HCT116 (cell line): ENCODE measurements at regions not wholly inside any gene's neighbourhood (a gene's known extent, or its start where the extent isn't known, plus 50 kb on each side); places are given as distances from the start of the nearest gene placed in this dataset.

Source experiments
- ATAC-seq: fragments of 200-7000 bp; cut with Tn5 transposase; 2 replicates; pipeline ENCODE4 v1.9.1; 2020; ENCODE audit warnings: mild to moderate bottlenecking, moderate library complexity
- BruUV-seq: library from RNA; stranded (reverse); fragments of 400-500 nt; replicated peaks from 2 replicates; lab custom pipeline; 2021; lab: Mats Ljungman, UMichigan
- CTCF ChIA-PET: fragments of 300-600 bp; sonication (Branson Sonifier 250); formaldehyde crosslinking; loops from one replicate; lab custom pipeline; 2021; ENCODE audit warnings: antibody characterized with exemption; lab: Charles Lee
- POLR2A ChIA-PET: fragments of 300-600, 350-600 bp; sonication (Branson Sonifier 250); formaldehyde crosslinking; loops from one replicate; lab custom pipeline; 2021; ENCODE audit warnings: antibody characterized with exemption; lab: Charles Lee
- RAD21 ChIA-PET, 2 experiments: fragments of 300-600 bp; sonication (Branson Sonifier 250); formaldehyde crosslinking; loops; one replicate each; lab custom pipeline; 2023; ENCODE audit warnings: low total read pairs in 2 of 2; ENCODE audit not compliant: uncharacterized antibody in 2 of 2, unreplicated experiment in 2 of 2, low non-redundant PET in 1 of 2; lab: Charles Lee
- DNase-seq: peaks from one replicate; pipeline ENCODE4 v3.0.0-alpha.2; 2010; ENCODE audit warnings: low read depth, low spot score
- H2AFZ ChIP-seq: fragments of 200-600 bp; shearing (Covaris generic), sonication (generic); 2 replicates; pipeline ENCODE4 v1.6.1; 2017; ENCODE audit warnings: low read depth, mixed run types, mixed read lengths, antibody characterized with exemption, low read length; ENCODE audit not compliant: poor library complexity, severe bottlenecking
- H3K27ac ChIP-seq: 2 replicates; pipeline ENCODE4 v1.5.1; 2012; ENCODE audit warnings: low read depth, low read length
- H3K27me3 ChIP-seq: fragments of 200-600 bp; sonication (generic); 2 replicates; pipeline ENCODE4 v1.6.1; 2016; ENCODE audit warnings: mixed run types, low read length, mixed read lengths; ENCODE audit not compliant: insufficient read depth
- H3K36me3 ChIP-seq, 2 experiments: fragments of 200-500 bp in 1 of 2; fragments of 200-600 bp in 1 of 2; sonication (Bioruptor generic) in 1 of 2; sonication (generic) in 1 of 2; 2 replicates each; pipeline versions ENCODE4 v1.5.1 to v1.6.1; 2014 to 2016; ENCODE audit warnings: low read length in 2 of 2, inconsistent platforms in 1 of 2, mixed read lengths in 1 of 2, mixed run types in 1 of 2; ENCODE audit not compliant: insufficient read depth in 2 of 2, control insufficient read depth in 1 of 2
- H3K4me1 ChIP-seq, 2 experiments: fragments of 200-600 bp in 1 of 2; sonication (generic) in 1 of 2; 2 replicates each; pipeline versions ENCODE4 v1.5.1 to v1.6.1; 2012 to 2017; ENCODE audit warnings: low read length in 2 of 2, inconsistent platforms in 1 of 2, mild to moderate bottlenecking in 1 of 2, mixed read lengths in 1 of 2, mixed run types in 1 of 2, moderate library complexity in 1 of 2; ENCODE audit not compliant: insufficient read depth in 2 of 2, control insufficient read depth in 1 of 2
- H3K4me2 ChIP-seq: fragments of 200-600 bp; sonication (generic); 2 replicates; pipeline ENCODE4 v1.6.1; 2017; ENCODE audit warnings: mixed run types, low read length, mixed read lengths
- H3K4me3 ChIP-seq, 2 experiments: fragments of 200-600 bp in 1 of 2; sonication (generic) in 1 of 2; replicated peaks in 1 of 2; 2 replicates each; pipeline ENCODE4 v1.5.1; 2011 to 2016; ENCODE audit warnings: low read length in 2 of 2, control low read depth in 1 of 2, low read depth in 1 of 2, mild to moderate bottlenecking in 1 of 2, mixed read lengths in 1 of 2, mixed run types in 1 of 2
- H3K79me2 ChIP-seq: fragments of 200-600 bp; sonication (generic); 2 replicates; pipeline ENCODE4 v1.6.1; 2017; ENCODE audit warnings: mild to moderate bottlenecking, mixed run types, low read length, moderate library complexity, mixed read lengths; ENCODE audit not compliant: insufficient read depth
- H3K9ac ChIP-seq: fragments of 200-600 bp; sonication (generic); 2 replicates; pipeline ENCODE4 v1.6.1; 2016; ENCODE audit warnings: low read length, mixed read lengths
- H3K9me2 ChIP-seq: fragments of 200-600 bp; sonication (generic), shearing (Covaris generic); 2 replicates; pipeline ENCODE4 v1.6.1; 2017; ENCODE audit warnings: mixed run types, mild to moderate bottlenecking, moderate library complexity; ENCODE audit not compliant: insufficient read depth
- H3K9me3 ChIP-seq, 2 experiments: fragments of 200-500 bp in 1 of 2; fragments of 200-600 bp in 1 of 2; sonication (Bioruptor generic) in 1 of 2; sonication (generic) in 1 of 2; 2 replicates each; pipeline ENCODE4 v1.6.1; 2014 to 2017; ENCODE audit warnings: low read length in 2 of 2, mixed read lengths in 2 of 2, inconsistent platforms in 1 of 2, low read depth in 1 of 2, mild to moderate bottlenecking in 1 of 2, mixed run types in 1 of 2, moderate library complexity in 1 of 2; ENCODE audit not compliant: control insufficient read depth in 1 of 2, insufficient read depth in 1 of 2
- H4K20me1 ChIP-seq: fragments of 200-600 bp; sonication (generic), shearing (Covaris generic); 2 replicates; pipeline ENCODE4 v1.6.1; 2017; ENCODE audit warnings: mixed run types, mild to moderate bottlenecking, moderate library complexity; ENCODE audit not compliant: insufficient read depth
- CBX3 ChIP-seq: IDR thresholded peaks from 2 replicates; pipeline ENCODE4 v1.6.1; 2012; ENCODE audit warnings: low read depth
- CTCF ChIP-seq, 3 experiments: fragments of 200-600 bp in 1 of 3; sonication (generic) in 1 of 3; IDR thresholded peaks in 2 of 3; conservative IDR thresholded peaks in 1 of 3; 2 replicates each; pipeline ENCODE4 v1.5.1; 2012 to 2017; ENCODE audit warnings: low read depth in 2 of 3, low read length in 2 of 3, antibody characterized with exemption in 1 of 3, borderline replicate concordance in 1 of 3, control low read depth in 1 of 3, mild to moderate bottlenecking in 1 of 3, mixed read lengths in 1 of 3, mixed run types in 1 of 3, moderate library complexity in 1 of 3; ENCODE audit not compliant: insufficient read depth in 1 of 3
- FOSL1 ChIP-seq: IDR thresholded peaks from 2 replicates; pipeline ENCODE4 v1.6.1; 2012; ENCODE audit warnings: low read depth
- JUND ChIP-seq: IDR thresholded peaks from 2 replicates; pipeline ENCODE4 v1.6.1; 2012
- MAX ChIP-seq: IDR thresholded peaks from 2 replicates; pipeline ENCODE4 v1.6.1; 2012
- RAD21 ChIP-seq: IDR thresholded peaks from 2 replicates; pipeline ENCODE4 v1.6.1; 2012; ENCODE audit warnings: low read depth, mild to moderate bottlenecking
- SIN3A ChIP-seq: IDR thresholded peaks from 2 replicates; pipeline ENCODE4 v1.6.1; 2012; ENCODE audit warnings: low read depth
- SRF ChIP-seq: IDR thresholded peaks from 2 replicates; pipeline ENCODE4 v1.6.1; 2012; ENCODE audit warnings: low read depth
- TCF7L2 ChIP-seq: IDR thresholded peaks from 2 replicates; pipeline ENCODE4 v1.7.0; 2011; ENCODE audit warnings: borderline replicate concordance, inconsistent platforms; ENCODE audit not compliant: insufficient read depth, insufficient read length; ENCODE audit errors: extremely low read depth
- YY1 ChIP-seq: IDR thresholded peaks from 2 replicates; pipeline ENCODE4 v1.6.1; 2011; ENCODE audit warnings: low read length, low read depth, moderate library complexity, mild to moderate bottlenecking; ENCODE audit not compliant: insufficient replicate concordance; ENCODE audit errors: extremely low read depth
- ZFX ChIP-seq: fragments of 450-650 bp; IDR thresholded peaks from 2 replicates; pipeline ENCODE4 v1.6.1; 2017
- intact Hi-C: fragments of 100-400 bp; cut with micrococcal nuclease; formaldehyde crosslinking; loops from 2 replicates; pipeline ENCODE4 v1.10.0; 2022
- TF ChIP-seq, protein P1 (sequence below): IDR thresholded peaks from 2 replicates; pipeline ENCODE4 v1.6.1; 2011; ENCODE audit warnings: mild to moderate bottlenecking, low read length, moderate library complexity; ENCODE audit not compliant: insufficient replicate concordance; ENCODE audit errors: extremely low read depth

DNA sequence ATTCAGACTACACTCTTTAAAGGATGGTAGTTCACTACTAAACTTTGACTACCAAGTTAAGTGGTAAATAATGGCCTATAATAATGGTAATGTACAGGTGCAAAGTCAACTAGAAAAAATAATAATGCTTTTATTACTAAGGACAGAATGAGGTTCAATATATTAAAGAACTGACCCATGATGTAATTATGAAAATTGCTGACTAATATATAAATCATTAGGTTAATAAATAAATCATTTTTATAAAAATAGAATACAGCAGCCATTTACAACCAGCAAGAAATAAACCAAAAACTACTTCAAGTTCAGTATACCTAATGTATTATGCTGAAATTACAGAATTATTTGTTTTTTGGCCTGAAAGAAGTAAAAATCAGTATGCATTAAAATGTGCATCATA, 577.2 kb downstream of the PPARGC1A start (continued):
- TF ChIP-seq CBX3 (no peak), SRF (no peak), YY1 (no peak), JUND (no peak), FOSL1 (no peak), ZFX (no peak), TCF7L2 (no peak), MAX (no peak), SIN3A (no peak)
- TF ChIP-seq, protein P1, sequence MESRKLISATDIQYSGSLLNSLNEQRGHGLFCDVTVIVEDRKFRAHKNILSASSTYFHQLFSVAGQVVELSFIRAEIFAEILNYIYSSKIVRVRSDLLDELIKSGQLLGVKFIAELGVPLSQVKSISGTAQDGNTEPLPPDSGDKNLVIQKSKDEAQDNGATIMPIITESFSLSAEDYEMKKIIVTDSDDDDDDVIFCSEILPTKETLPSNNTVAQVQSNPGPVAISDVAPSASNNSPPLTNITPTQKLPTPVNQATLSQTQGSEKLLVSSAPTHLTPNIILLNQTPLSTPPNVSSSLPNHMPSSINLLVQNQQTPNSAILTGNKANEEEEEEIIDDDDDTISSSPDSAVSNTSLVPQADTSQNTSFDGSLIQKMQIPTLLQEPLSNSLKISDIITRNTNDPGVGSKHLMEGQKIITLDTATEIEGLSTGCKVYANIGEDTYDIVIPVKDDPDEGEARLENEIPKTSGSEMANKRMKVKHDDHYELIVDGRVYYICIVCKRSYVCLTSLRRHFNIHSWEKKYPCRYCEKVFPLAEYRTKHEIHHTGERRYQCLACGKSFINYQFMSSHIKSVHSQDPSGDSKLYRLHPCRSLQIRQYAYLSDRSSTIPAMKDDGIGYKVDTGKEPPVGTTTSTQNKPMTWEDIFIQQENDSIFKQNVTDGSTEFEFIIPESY = no peak

GRCh38 chr4:23311983-23312382, 577.9 kb downstream of the PPARGC1A start:
- H2AFZ ChIP-seq = no peak overlapping the region
- DNase-seq = no peak
- no peaks in the 10 kb centered on the region for H3K27me3 ChIP-seq
- no peak overlapping the region for H3K4me3 ChIP-seq
- ChIA-PET POLR2A (no interaction called here), CTCF (no interaction called here), RAD21 (no interaction called here)
- BruUV-seq = no TSS peak
- H3K9me3 ChIP-seq = peaks cover 8 to 26% of the 10 kb centered on the region in 2 experiments; a peak in 2 of 4 replicates
- H3K9me2 ChIP-seq = no peaks in the 10 kb centered on the region
- ATAC-seq = no peak
- H4K20me1 ChIP-seq = no peaks in the 10 kb centered on the region
- intact Hi-C loops = no loop called here
- no peak overlapping the region for H3K27ac ChIP-seq
- no peaks in the 10 kb centered on the region for H3K4me1 ChIP-seq
- H3K4me2 ChIP-seq = no peak overlapping the region
- TF ChIP-seq RAD21 (no peak), CBX3 (no peak), CTCF (IDR thresholded peaks at IDR 0.05 in 2 of 3, conservative IDR thresholded peaks at IDR 0.05 in 1 of 3; ENCODE audit: borderline replicate concordance in 1 of 3, insufficient read depth in 1 of 3, low read depth in 2 of 3, low read length in 2 of 3) (no peak)
- no peaks in the 10 kb centered on the region for H3K36me3 ChIP-seq
- no peak overlapping the region for H3K9ac ChIP-seq
- no peaks in the 10 kb centered on the region for H3K79me2 ChIP-seq
